GM21526 (cell line): ENCODE measurements at regions not wholly inside any gene's neighbourhood (a gene's known extent, or its start where the extent isn't known, plus 50 kb on each side); places are given as distances from the start of the nearest gene placed in this dataset.
"Not testable (repeated sequence)": the region's sequence is repeated elsewhere in the genome, so short reads cannot be mapped to it uniquely, and the experiment has no call there.

Experiments used
- ATAC-seq: cut with Tn5 transposase; IDR thresholded peaks from one replicate; pipeline ENCODE4 v1.9.1; 2021; ENCODE audit warnings: moderate library complexity; ENCODE audit not compliant: unreplicated experiment, low FRiP score

DNA sequence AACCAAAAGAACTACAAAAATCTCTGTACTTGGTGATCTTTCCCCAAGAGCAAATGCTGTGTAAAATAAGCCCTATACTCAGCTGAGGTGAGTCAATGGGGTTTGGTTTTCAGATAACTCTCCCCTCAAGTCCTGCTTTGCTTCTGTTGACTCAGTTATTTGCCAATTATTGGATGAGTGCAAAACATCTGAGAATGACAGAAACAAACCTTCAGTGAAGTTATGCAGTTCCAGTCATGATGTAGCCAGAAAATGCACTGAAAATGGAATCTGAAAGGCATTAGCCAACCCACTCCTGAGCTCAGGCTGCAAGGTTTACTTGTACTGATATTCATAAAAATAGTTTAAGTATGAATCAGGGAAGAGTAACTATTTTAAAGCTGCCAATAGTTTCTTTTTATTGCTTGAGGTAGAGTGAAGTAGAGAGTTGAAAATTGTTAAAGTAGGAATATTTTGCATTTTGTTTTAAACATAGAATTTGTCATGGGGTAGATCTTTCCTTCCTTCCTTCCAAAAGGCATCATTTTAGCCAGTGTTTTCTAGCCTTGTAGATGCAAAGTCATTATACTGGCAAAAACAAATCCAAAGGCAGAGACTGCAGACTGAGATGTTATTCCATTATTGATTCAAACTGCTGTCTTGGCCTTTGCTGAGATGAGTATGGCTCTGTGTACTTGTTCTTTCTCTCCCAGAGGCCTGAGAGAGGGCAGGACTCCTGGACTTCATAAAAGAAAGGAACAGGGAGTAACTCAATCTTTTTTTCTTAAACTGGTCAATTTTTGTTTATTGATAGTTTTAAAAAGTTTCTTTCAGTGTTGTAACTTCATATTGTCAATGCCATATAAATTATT is 215.3 kb downstream of the RND3 start:
- ATAC-seq: no peak

DNA sequence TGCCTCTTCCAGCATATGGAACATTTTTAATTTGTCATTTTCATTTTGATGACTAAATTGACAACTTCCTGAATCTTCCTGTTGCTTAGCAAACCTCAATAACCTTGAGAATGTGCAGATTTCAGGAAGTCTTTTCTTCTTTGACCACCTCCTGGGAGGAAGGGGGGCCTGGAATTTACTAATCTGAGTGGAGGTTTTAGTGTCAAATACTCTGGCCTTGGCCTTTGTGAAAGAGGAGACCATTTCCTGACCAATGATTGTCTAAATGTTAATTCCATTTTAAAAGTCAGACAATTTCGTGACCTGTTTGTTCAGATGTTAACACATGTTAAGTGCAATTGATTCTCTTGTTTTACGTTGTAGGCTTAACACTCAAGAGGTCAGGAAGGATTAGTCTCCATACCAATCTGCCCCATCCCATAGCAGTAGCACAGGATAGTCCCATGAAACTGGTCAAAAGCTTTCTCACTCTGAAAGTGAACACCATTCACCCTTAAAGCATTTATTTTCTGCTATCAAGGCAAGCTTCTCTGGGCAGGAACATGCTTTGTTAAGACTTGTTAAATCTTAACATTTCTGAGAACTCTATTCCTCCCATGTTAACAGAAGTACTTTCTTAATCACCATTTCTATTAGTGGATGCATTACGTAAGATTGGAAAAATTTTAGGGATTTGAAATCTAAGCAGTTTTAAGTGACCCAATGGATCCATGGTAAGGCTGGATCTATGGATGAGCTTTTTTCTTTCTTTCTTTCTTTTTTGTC is 219.6 kb downstream of the RND3 start:
- ATAC-seq: no peak

GRCh38 chr2:150266931-150267330 is 220.5 kb downstream of the RND3 start:
- no peak for ATAC-seq

DNA sequence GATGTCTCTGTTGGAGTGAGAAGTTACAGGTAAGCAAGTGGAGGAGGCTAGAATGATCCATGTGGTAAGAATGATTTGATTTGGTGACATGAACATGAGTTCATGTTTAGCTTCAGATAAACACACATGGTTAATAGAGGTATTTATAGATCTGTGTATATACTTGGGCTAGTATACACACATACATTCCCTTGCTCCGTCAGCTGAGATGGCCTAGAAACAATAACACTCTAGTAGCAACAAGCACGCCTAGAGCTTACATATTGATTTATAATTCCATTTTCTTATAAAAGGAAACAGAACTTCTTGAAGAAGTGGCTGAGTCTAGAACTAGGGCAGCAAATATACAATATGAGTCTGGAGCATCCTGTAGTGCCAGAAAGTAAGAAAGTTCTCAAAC is 223.0 kb downstream of the RND3 start:
- ATAC-seq: no peak

DNA sequence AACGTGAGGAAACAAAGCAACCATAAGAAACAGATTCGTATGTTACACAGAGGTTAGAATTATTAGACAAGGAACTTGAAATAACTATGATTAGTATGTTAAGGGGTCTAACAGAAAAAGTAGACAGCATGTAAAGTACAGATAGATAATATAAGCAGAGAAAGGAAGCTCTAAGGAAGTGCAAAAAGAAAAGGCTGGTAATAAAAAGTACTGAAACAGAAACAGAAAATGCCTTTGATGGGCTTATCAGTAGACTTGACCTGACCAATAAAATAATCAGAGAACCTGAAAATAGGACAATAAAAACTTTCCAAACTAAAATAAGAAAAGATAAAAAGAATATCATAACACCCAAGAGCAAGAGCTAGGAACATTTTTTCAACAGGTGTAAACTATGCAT is 225.8 kb downstream of the RND3 start:
- no peak for ATAC-seq

- no peak for ATAC-seq
Observed at GRCh38 chr2:150260636-150261035, 226.8 kb downstream of the RND3 start.

GRCh38 chr2:150259746-150260145 is 227.7 kb downstream of the RND3 start:
- no peak for ATAC-seq

DNA sequence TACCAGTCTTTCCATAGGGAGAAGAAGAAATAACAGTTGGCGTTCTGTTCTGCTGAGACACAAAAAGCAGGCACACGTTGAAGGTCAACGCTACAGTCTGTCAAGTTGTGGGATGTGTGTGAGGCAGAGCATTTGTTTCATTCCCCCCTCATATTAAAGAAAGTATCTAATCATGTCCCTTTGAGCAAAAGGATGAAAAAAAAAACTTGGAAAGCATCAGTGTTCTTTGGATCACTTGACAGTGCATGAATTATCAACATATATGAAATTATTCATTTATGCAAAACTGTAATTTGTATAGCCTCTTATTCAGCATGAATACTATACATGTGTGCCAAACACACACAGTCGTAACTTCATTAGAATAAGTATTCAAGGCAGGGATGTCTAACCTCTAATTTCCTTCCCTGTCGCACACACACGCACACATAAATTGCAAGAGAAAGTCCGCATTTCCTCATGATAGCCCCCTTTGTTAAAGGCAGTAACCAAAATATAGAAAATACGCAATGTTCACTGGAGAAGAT is 228.6 kb downstream of the RND3 start:
- ATAC-seq: no peak

DNA sequence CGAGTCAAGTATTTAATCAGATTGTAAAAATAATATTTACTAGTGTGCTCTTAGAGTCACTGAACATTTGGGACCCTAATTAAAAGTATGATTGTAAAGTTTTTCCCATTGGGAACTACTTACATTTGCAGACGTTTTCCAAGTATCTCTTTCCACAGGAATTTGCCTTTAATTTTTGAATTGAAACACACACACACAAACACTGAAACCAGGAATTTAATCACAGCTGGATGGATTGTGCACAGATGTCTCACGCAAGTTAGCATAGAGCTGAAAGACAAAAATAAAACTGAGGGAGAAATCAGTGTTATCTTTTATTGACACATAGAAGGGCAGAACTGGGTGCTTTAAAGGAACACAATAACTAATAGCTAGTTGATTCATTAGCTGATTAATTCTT is 230.7 kb downstream of the RND3 start:
- no peak for ATAC-seq

DNA sequence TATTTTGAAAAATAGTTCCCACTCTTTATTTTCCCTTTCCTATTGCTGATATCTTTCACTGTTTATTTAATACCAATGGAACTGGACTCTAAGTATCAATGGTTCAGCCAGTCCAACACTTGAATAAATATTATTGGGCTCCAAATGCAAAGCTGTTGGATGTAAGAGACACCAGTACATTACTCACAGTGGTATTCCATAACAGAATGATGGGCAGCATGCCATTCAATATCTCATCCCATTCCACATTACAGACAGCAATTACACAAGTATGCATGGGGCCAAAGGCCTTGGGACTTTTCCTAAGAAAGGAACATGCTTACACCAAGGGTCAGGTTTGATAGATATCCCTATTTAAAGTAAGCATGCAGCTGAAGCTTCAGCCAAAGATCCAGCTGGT is 231.9 kb downstream of the RND3 start:
- no peak for ATAC-seq

DNA sequence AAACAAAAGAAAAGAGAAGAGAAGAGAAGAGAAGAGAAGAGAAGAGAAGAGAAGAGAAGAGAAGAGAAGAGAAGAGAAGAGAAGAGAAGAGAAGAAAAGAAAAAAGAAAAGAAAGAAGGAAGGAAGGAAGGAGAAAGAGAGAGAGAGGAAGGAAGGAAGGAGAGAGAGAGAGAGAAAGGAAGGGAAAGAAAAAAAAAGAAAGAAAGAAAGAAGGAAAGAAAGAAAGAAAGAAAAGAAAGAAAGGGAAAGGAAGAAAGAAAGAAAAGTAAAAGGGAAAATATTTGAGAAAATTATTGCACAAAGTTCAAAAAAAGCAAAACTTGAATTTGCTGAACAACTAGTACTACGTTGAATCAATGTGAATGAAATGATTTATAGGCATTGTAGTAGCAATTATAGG is 237.7 kb downstream of the RND3 start:
- ATAC-seq: not testable (repeated sequence)

DNA sequence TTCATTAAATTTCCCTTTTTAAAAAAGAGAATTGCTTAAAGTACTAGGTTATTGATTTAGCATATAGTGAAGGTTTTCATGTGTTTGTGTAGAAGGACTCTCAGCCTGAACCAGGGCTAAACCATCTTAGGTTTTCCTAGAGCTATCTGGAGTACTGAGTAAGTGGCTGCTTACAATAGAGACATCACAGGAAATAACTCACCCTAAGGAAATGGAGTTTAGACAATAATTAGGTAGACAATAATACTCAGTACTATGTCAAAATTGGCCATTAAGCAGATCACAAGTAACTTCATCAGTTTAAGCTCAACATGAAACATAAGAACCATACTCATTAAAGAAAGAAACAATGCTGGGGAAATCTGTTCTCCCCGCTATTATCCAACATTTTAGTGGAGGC is 240.0 kb downstream of the RND3 start:
- no peak for ATAC-seq

- no peak for ATAC-seq
Observed at GRCh38 chr2:150234787-150235446, 252.6 kb downstream of the RND3 start.

GRCh38 chr2:150232871-150233270 is 254.6 kb downstream of the RND3 start:
- ATAC-seq: no peak

GRCh38 chr2:150232321-150232720 is 255.1 kb downstream of the RND3 start:
- no peak for ATAC-seq

- no peak for ATAC-seq
Observed at GRCh38 chr2:150230616-150231015, 256.9 kb downstream of the RND3 start.

- ATAC-seq: no peak
Observed at GRCh38 chr2:150230004-150230403, 257.5 kb downstream of the RND3 start.

DNA sequence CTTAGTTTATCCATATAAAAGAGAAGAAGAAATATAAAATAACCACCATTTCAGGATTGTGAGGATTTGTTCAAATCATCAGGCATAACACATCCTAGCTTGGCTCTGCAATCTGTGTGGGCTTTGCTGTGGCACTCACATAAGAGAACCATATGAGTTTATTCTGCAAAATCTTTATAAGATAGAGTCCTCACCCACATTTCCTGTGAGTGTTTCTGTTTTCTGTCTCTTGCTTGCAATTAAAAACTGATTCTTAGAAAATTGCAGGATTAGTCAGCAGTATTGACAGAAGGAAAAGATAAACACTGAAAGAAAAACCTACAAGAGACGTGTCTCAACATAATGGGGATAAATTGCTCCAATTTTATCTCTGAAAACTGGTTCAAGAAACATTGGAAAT is 258.5 kb downstream of the RND3 start:
- ATAC-seq: no peak

- ATAC-seq: no peak
Observed at GRCh38 chr2:150225030-150225429, 262.4 kb downstream of the RND3 start.

GRCh38 chr2:150224321-150224720 is 263.1 kb downstream of the RND3 start:
- ATAC-seq: no peak

GRCh38 chr2:150222942-150223341 is 264.5 kb downstream of the RND3 start:
- ATAC-seq: no peak
